ENCODE measurements at regions not wholly inside any gene's neighbourhood (a gene's known extent, or its start where the extent isn't known, plus 50 kb on each side); places are given as distances from the start of the nearest gene placed in this dataset.

GRCh38 chr2:40737180-40737579 lies 285.3 kb upstream of the SLC8A1 start:
- TF ChIP-seq, protein P1, sequence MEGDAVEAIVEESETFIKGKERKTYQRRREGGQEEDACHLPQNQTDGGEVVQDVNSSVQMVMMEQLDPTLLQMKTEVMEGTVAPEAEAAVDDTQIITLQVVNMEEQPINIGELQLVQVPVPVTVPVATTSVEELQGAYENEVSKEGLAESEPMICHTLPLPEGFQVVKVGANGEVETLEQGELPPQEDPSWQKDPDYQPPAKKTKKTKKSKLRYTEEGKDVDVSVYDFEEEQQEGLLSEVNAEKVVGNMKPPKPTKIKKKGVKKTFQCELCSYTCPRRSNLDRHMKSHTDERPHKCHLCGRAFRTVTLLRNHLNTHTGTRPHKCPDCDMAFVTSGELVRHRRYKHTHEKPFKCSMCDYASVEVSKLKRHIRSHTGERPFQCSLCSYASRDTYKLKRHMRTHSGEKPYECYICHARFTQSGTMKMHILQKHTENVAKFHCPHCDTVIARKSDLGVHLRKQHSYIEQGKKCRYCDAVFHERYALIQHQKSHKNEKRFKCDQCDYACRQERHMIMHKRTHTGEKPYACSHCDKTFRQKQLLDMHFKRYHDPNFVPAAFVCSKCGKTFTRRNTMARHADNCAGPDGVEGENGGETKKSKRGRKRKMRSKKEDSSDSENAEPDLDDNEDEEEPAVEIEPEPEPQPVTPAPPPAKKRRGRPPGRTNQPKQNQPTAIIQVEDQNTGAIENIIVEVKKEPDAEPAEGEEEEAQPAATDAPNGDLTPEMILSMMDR (IDR thresholded peaks at IDR 0.05; ENCODE audit: extremely low read depth, missing control alignments): no peak
- DNase-seq (ENCODE audit: low spot score): no peak

- no peak for DNase-seq (ENCODE audit: low spot score)
- TF ChIP-seq, protein P1 (IDR thresholded peaks at IDR 0.05; ENCODE audit: extremely low read depth, missing control alignments): no peak
These were observed 288.5 kb upstream of the SLC8A1 start for GRCh38 chr2:40740419-40740818.

GRCh38 chr2:40741532-40741931 lies 289.6 kb upstream of the SLC8A1 start:
- no peak for DNase-seq (ENCODE audit: low spot score)

DNA sequence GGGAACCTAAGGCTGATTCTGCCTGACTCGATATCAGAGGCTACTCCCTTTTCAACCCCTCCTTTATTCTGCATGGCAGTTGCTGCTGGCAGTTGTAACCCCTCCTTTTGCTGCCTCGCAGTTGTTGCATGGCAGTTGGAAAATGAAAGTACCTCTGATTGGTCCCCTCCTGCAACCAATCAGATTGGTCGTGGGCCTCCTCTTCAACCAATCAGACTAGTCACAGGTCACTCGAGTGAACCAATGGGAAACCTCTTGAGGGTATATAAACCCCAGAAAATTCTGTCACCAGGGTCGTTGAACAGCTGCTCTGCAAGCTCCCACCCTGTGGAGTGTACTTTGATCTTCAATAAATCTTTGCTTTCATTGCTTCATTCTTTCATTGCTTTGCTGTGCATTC lies 294.3 kb upstream of the SLC8A1 start:
- TF ChIP-seq, protein P1 (IDR thresholded peaks at IDR 0.05; ENCODE audit: extremely low read depth, missing control alignments): no peak
- DNase-seq (ENCODE audit: low spot score): no peak

More at GRCh38 chr2:40741532-40741931, 289.6 kb upstream of the SLC8A1 start:
- TF ChIP-seq, protein P1 (IDR thresholded peaks at IDR 0.05; ENCODE audit: extremely low read depth, missing control alignments): no peak

DNA sequence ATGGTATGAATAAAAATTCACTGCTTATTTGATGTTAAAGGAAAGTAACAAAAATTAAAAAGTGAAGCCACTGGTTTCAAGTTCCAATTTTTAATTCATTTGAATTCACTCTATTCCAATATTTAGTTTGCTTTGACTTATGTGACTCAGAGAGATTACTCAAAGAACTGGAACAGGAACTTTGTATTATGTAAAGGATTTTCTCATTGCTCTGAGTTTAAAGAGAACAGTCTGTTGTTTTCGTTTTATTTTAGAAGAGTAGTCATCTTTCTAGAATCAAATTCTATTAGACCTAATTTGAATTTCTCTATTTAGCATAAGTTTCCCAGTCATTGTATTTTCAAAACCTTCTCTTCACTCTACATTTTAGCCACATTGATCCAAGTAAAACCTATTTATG lies 300.1 kb upstream of the SLC8A1 start:
- DNase-seq (ENCODE audit: low spot score): no peak
- TF ChIP-seq, protein P1 (IDR thresholded peaks at IDR 0.05; ENCODE audit: extremely low read depth, missing control alignments): no peak

- DNase-seq (ENCODE audit: low spot score): no peak
- TF ChIP-seq, protein P1 (IDR thresholded peaks at IDR 0.05; ENCODE audit: extremely low read depth, missing control alignments): no peak
These were observed 300.9 kb upstream of the SLC8A1 start for GRCh38 chr2:40752796-40753195.

- TF ChIP-seq, protein P1 (IDR thresholded peaks at IDR 0.05; ENCODE audit: extremely low read depth, missing control alignments): no peak
- no peak for DNase-seq (ENCODE audit: low spot score)
These were observed 303.0 kb upstream of the SLC8A1 start for GRCh38 chr2:40754912-40755311.

Data from GM20000 (cell line).